ENCODE measurements at regions not wholly inside any gene's neighbourhood (a gene's known extent, or its start where the extent isn't known, plus 50 kb on each side); places are given as distances from the start of the nearest gene placed in this dataset.

GRCh38 chr2:6787376-6787775 is 78.3 kb downstream of the CMPK2 start:
- no peak for DNase-seq (ENCODE audit: low read depth, low spot score)
- no peak overlapping the region for H3K4me3 ChIP-seq (ENCODE audit: low read depth, low read length)
- TF ChIP-seq, protein P1, sequence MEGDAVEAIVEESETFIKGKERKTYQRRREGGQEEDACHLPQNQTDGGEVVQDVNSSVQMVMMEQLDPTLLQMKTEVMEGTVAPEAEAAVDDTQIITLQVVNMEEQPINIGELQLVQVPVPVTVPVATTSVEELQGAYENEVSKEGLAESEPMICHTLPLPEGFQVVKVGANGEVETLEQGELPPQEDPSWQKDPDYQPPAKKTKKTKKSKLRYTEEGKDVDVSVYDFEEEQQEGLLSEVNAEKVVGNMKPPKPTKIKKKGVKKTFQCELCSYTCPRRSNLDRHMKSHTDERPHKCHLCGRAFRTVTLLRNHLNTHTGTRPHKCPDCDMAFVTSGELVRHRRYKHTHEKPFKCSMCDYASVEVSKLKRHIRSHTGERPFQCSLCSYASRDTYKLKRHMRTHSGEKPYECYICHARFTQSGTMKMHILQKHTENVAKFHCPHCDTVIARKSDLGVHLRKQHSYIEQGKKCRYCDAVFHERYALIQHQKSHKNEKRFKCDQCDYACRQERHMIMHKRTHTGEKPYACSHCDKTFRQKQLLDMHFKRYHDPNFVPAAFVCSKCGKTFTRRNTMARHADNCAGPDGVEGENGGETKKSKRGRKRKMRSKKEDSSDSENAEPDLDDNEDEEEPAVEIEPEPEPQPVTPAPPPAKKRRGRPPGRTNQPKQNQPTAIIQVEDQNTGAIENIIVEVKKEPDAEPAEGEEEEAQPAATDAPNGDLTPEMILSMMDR (IDR thresholded peaks at IDR 0.05; ENCODE audit: insufficient read depth, low read length, missing control alignments): no peak
- ChIA-PET POLR2A (no interaction called here), CTCF (no interaction called here)

DNA sequence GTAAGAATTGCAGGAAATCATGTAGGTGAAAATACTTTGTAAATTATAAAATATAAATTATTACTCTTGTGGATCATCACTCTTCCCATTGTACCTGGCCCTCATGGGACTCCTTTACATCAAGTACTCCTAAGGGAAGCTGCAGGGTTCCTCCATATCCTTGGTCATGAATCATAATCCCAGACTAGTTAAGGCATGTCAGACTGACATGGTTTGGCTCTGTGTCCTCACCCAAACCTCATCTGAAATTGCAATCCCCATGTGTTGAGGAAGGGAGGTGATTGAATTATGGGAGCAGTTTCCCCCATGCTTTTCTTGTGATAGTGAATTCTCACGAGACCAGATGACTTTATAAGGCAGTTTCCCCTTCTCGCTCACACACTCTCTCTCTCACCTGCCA is 77.1 kb downstream of the CMPK2 start:
- no peak for DNase-seq (ENCODE audit: low read depth, low spot score)
- H3K4me3 ChIP-seq (ENCODE audit: low read depth, low read length): no peak overlapping the region
- TF ChIP-seq, protein P1 (IDR thresholded peaks at IDR 0.05; ENCODE audit: insufficient read depth, low read length, missing control alignments): no peak
- POLR2A ChIA-PET: no interaction called here
- CTCF ChIA-PET: interaction anchor here (0.6 kb wide), 1 partner anchor 40 kb away, joined by 3 read pairs; no protein-coding TSS in a partner anchor

- no peak for DNase-seq (ENCODE audit: low read depth, low spot score)
- TF ChIP-seq, protein P1 (IDR thresholded peaks at IDR 0.05; ENCODE audit: insufficient read depth, low read length, missing control alignments): no peak
- no peak overlapping the region for H3K4me3 ChIP-seq (ENCODE audit: low read depth, low read length)
- CTCF ChIA-PET: no interaction called here
- POLR2A ChIA-PET: no interaction called here
Observed at GRCh38 chr2:6789559-6790138, 76.1 kb downstream of the CMPK2 start.

- TF ChIP-seq, protein P1 (IDR thresholded peaks at IDR 0.05; ENCODE audit: insufficient read depth, low read length, missing control alignments): peak; percentile 7
- DNase-seq (ENCODE audit: low read depth, low spot score): no peak
- no peak overlapping the region for H3K4me3 ChIP-seq (ENCODE audit: low read depth, low read length)
- ChIA-PET POLR2A (no interaction called here), CTCF (interaction anchor here (1.2 kb wide), 1 partner anchor 30 kb away, joined by 3 read pairs; no protein-coding TSS in a partner anchor)
Observed at GRCh38 chr2:6791682-6792081, 74.0 kb downstream of the CMPK2 start.

- ChIA-PET POLR2A (no interaction called here), CTCF (interaction anchor here (1.0 kb wide), 1 partner anchor 10 kb away, joined by 4 read pairs; no protein-coding TSS in a partner anchor)
- DNase-seq (ENCODE audit: low read depth, low spot score): no peak
- TF ChIP-seq, protein P1 (IDR thresholded peaks at IDR 0.05; ENCODE audit: insufficient read depth, low read length, missing control alignments): no peak
- no peak overlapping the region for H3K4me3 ChIP-seq (ENCODE audit: low read depth, low read length)
Observed at GRCh38 chr2:6792883-6793282, 72.8 kb downstream of the CMPK2 start.

DNA sequence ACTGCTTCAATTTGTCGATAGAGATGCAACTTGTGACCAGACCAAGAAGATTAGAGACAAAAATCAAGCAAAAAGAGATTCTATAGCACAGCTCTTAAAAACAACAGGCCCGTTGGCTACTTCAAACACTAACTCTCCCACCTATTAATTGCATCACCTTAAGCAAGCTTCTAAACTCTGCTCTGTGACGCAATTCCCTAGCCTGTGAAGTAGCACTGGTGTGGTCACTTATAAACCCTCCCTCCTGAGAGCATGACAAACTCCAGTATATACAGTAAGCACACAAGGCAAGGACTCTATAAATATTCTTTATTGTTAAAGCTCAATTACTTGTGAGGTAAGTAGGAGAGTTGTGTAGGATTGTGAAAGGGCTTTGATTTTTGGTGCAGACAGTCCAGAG is 72.3 kb downstream of the CMPK2 start:
- CTCF ChIA-PET: no interaction called here
- TF ChIP-seq, protein P1 (IDR thresholded peaks at IDR 0.05; ENCODE audit: insufficient read depth, low read length, missing control alignments): no peak
- DNase-seq (ENCODE audit: low read depth, low spot score): no peak
- H3K4me3 ChIP-seq (ENCODE audit: low read depth, low read length): no peak overlapping the region
- POLR2A ChIA-PET: no interaction called here
